ENCODE measurements at regions not wholly inside any gene's neighbourhood (a gene's known extent, or its start where the extent isn't known, plus 50 kb on each side); places are given as distances from the start of the nearest gene placed in this dataset.
A peak's percentile ranks its signal among the peaks of the same experiment; 100 is the strongest.

DNA sequence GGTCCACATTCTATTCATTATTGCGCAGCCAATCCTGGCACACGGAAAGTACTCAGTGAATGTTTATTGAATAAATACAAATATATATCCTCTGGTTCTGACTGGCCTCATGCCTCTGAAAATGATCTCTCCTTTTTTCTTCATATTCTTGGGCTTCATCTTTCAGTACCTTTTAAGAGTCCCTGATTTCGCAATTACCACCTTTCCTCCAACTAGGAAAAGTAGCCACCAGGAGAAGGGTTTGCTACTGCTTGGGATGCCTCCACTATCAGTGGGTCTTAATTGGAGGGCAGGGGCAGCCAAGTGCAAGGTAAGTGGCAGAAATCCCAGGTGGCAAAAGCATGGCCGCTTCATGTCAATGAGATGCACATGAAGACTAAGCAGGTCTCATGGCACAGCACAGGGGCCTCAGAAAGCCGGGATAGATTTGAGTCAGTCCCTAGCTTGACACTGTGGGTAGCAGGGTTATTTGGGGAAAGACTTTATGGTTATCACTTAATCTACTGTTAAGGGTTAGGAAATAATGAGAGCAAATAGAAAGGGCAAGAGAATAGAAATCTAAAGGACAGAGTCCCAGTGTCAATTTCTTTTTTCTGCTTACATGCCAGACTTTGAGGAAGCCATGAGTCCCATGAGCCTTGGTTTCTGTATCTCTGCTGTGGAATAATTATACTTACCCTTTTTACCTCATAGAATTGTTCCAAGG, 361.1 kb downstream of the MAN2A1 start:
- no peak overlapping the region for H3K4me3 ChIP-seq (replicated peaks in 1 of 2; ENCODE audit: low read depth in 2 of 2, low read length in 2 of 2)
- TF ChIP-seq, protein P1, sequence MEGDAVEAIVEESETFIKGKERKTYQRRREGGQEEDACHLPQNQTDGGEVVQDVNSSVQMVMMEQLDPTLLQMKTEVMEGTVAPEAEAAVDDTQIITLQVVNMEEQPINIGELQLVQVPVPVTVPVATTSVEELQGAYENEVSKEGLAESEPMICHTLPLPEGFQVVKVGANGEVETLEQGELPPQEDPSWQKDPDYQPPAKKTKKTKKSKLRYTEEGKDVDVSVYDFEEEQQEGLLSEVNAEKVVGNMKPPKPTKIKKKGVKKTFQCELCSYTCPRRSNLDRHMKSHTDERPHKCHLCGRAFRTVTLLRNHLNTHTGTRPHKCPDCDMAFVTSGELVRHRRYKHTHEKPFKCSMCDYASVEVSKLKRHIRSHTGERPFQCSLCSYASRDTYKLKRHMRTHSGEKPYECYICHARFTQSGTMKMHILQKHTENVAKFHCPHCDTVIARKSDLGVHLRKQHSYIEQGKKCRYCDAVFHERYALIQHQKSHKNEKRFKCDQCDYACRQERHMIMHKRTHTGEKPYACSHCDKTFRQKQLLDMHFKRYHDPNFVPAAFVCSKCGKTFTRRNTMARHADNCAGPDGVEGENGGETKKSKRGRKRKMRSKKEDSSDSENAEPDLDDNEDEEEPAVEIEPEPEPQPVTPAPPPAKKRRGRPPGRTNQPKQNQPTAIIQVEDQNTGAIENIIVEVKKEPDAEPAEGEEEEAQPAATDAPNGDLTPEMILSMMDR (IDR thresholded peaks at IDR 0.05; ENCODE audit: low read depth, low read length): no peak
- no peak for DNase-seq (ENCODE audit: low read depth in 2 of 2)

DNA sequence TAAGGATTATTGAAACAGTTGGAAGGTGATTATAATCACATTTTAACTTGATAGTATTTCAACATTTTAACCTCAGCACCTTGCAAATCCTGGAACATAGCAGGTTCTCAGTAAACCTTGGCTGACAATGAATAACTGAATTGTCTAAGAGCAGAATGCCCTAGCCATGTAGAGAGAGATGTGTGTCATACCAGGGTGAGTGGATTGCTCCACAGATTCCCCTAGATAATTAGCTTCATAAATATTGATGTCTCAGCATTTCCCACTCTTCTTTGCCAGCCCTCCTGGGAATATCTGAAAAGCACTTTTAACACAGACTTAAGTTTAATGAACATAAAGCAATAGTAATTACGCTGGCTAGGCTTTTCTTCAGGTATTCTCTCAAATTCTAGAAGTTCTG, 363.5 kb downstream of the MAN2A1 start:
- no peak overlapping the region for H3K4me3 ChIP-seq (replicated peaks in 1 of 2; ENCODE audit: low read depth in 2 of 2, low read length in 2 of 2)
- DNase-seq (ENCODE audit: low read depth in 2 of 2): no peak
- TF ChIP-seq, protein P1 (IDR thresholded peaks at IDR 0.05; ENCODE audit: low read depth, low read length): no peak

DNA sequence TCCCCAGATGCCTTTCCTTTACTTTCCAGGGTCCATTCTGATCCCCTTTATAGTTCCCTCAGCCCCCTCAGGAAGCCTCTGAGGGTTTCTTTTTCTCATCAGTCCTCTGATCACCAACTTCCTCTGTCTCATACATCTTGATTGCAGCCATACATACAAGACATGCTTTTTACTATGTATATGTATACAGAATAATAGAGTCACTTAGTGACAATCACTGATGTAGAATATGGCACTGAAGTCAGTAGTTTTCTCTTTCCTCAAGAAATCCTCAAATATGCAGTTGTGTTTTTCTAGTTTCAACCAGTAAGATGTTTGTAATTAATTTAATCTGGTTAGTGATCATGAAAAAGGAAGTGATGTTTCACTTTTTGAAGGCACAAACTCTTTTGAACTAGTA, 364.1 kb downstream of the MAN2A1 start:
- TF ChIP-seq, protein P1 (IDR thresholded peaks at IDR 0.05; ENCODE audit: low read depth, low read length): no peak
- no peak for DNase-seq (ENCODE audit: low read depth in 2 of 2)
- no peak overlapping the region for H3K4me3 ChIP-seq (replicated peaks in 1 of 2; ENCODE audit: low read depth in 2 of 2, low read length in 2 of 2)

DNA sequence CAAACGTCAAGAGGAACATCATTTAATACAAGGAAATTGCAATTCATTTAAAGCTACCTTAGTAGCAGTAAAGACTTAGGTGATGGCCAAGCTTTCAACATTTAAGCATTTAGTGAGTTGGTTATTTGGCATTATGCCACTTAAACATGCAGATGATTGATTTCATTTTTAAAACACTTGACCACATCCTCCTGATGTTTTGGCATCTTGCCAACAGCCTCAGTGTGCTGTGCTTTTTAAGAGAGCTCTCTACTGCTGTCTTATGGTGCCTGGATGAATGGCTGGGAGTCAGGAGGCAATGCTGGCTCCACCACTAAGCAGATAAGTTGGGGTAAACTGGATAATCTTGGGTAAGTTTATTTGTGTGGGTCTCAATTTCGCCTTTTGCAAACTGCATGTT, 364.5 kb downstream of the MAN2A1 start:
- peak; percentile 72 to 74 for DNase-seq (ENCODE audit: low read depth in 2 of 2)
- no peak overlapping the region for H3K4me3 ChIP-seq (replicated peaks in 1 of 2; ENCODE audit: low read depth in 2 of 2, low read length in 2 of 2)
- TF ChIP-seq, protein P1 (IDR thresholded peaks at IDR 0.05; ENCODE audit: low read depth, low read length): peak; percentile 27

DNA sequence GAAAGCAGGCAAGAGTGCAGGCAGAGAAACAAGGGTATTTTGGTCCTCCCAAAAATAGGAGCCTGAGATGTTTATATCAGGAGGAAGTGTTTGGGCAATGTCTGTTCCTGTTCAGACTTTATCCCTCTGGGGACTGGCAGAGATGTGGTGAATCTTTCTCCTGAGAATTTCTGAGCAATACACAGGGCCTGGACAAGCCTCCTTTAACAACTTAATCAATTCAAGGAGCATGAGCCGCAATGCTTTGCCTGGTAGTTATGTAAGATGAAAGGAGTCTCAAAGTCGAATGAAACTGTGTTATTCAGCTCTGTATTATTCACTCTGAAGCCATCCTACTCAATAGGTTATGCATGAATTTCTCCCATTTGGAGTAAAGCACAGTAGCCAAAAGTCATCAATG, 365.6 kb downstream of the MAN2A1 start:
- TF ChIP-seq, protein P1 (IDR thresholded peaks at IDR 0.05; ENCODE audit: low read depth, low read length): no peak
- DNase-seq (ENCODE audit: low read depth in 2 of 2): peak in 1 of 2 donors; percentile 14
- no peak overlapping the region for H3K4me3 ChIP-seq (replicated peaks in 1 of 2; ENCODE audit: low read depth in 2 of 2, low read length in 2 of 2)

DNA sequence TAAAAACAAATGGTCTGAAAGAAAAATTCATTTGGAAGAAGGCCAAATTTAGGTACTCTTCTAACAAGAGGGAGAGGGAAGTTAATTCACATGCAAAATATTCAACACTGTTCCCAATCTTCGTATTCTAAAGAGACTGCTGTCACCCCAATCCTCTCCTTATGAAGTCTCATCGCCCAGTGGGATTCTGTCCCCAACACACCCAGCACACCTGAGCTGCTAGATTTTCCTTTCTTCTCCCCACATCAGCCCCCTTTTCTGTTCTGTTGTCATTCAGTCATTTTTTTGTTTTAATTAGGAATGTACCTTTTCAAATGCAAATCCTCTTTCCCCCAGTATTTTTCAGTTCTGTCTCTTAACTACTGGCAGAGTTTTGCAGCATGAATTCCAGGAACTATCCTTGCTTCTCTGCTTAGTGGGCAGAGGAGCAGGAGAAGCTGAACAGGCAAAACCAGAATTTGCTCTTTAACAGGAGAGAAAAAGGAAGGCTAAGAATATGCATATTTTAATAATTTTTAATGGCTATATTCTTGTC, 366.9 kb downstream of the MAN2A1 start:
- no peak overlapping the region for H3K4me3 ChIP-seq (replicated peaks in 1 of 2; ENCODE audit: low read depth in 2 of 2, low read length in 2 of 2)
- DNase-seq (ENCODE audit: low read depth in 2 of 2): no peak
- TF ChIP-seq, protein P1 (IDR thresholded peaks at IDR 0.05; ENCODE audit: low read depth, low read length): no peak
